ENCODE measurements at regions not wholly inside any gene's neighbourhood (a gene's known extent, or its start where the extent isn't known, plus 50 kb on each side); places are given as distances from the start of the nearest gene placed in this dataset.

- H3K4me3 Mint-ChIP-seq (ENCODE audit: unreplicated experiment) = no peak overlapping the region
- no peak for DNase-seq (ENCODE audit: low read depth)
These were observed 247.6 kb upstream of the TNP1 start for GRCh38 chr2:217107480-217107879.

GRCh38 chr2:217106650-217107014, 246.8 kb upstream of the TNP1 start:
- Mint-ChIP-seq H3K9me3 (ENCODE audit: unreplicated experiment) (no peaks in the 10 kb centered on the region), H3K27me3 (ENCODE audit: low read depth, unreplicated experiment) (no peaks in the 10 kb centered on the region), H3K36me3 (ENCODE audit: low read depth, unreplicated experiment) (no peaks in the 10 kb centered on the region), H3K4me1 (ENCODE audit: low read depth, unreplicated experiment) (peaks cover 51% of the 10 kb centered on the region), H3K4me3 (ENCODE audit: unreplicated experiment) (no peak overlapping the region), H3K27ac (ENCODE audit: unreplicated experiment) (peak overlapping the region; percentile 100)
- H4K20me1 ChIP-seq (ENCODE audit: insufficient read depth, low read length) = no peaks in the 10 kb centered on the region
- peak overlapping the region; percentile 64 for H3K9ac ChIP-seq (ENCODE audit: low read length)
- no peaks in the 10 kb centered on the region for H3K36me3 ChIP-seq (ENCODE audit: insufficient read depth, low read length)
- no peaks in the 10 kb centered on the region for H3K27me3 ChIP-seq (ENCODE audit: insufficient read depth, low read length)
- FAIRE-seq (no peak), DNase-seq (ENCODE audit: low read depth) (peak; percentile 49)
- TF ChIP-seq EZH2 (IDR thresholded peaks at IDR 0.05; ENCODE audit: insufficient read depth, low read length) (no peak), CTCF (IDR thresholded peaks at IDR 0.05; ENCODE audit: insufficient read depth, low read depth, low read length) (peak; percentile 77)
- H3K4me1 ChIP-seq (ENCODE audit: insufficient read depth, low read length) = peaks cover 46% of the 10 kb centered on the region
- no peaks in the 10 kb centered on the region for H3K9me3 ChIP-seq (ENCODE audit: insufficient read depth, low read depth, low read length)
- H2AFZ ChIP-seq (ENCODE audit: low read depth, low read length) = no peak overlapping the region
- no peak overlapping the region for H3K4me3 ChIP-seq (ENCODE audit: insufficient read depth, low read depth, low read length)
- H3K79me2 ChIP-seq (ENCODE audit: insufficient read depth, low read length) = no peaks in the 10 kb centered on the region
- peak overlapping the region; percentile 89 for H3K27ac ChIP-seq (ENCODE audit: low read depth, low read length)
- peak overlapping the region; percentile 58 for H3K4me2 ChIP-seq (ENCODE audit: low read length)

More at GRCh38 chr2:217107480-217107879, 247.6 kb upstream of the TNP1 start:
- Histone ChIP-seq H3K27me3 (ENCODE audit: insufficient read depth, low read length) (no peaks in the 10 kb centered on the region), H4K20me1 (ENCODE audit: insufficient read depth, low read length) (no peaks in the 10 kb centered on the region), H3K79me2 (ENCODE audit: insufficient read depth, low read length) (no peaks in the 10 kb centered on the region), H3K27ac (ENCODE audit: low read depth, low read length) (no peak overlapping the region), H3K4me3 (ENCODE audit: insufficient read depth, low read depth, low read length) (no peak overlapping the region), H3K9ac (ENCODE audit: low read length) (no peak overlapping the region), H3K4me2 (ENCODE audit: low read length) (no peak overlapping the region), H2AFZ (ENCODE audit: low read depth, low read length) (no peak overlapping the region), H3K36me3 (ENCODE audit: insufficient read depth, low read length) (no peaks in the 10 kb centered on the region), H3K4me1 (ENCODE audit: insufficient read depth, low read length) (peaks cover 46% of the 10 kb centered on the region), H3K9me3 (ENCODE audit: insufficient read depth, low read depth, low read length) (no peaks in the 10 kb centered on the region)
- TF ChIP-seq CTCF (IDR thresholded peaks at IDR 0.05; ENCODE audit: insufficient read depth, low read depth, low read length) = no peak
- no peak for TF ChIP-seq EZH2 (IDR thresholded peaks at IDR 0.05; ENCODE audit: insufficient read depth, low read length)
- Mint-ChIP-seq H3K27me3 (ENCODE audit: low read depth, unreplicated experiment) (no peaks in the 10 kb centered on the region), H3K36me3 (ENCODE audit: low read depth, unreplicated experiment) (no peaks in the 10 kb centered on the region), H3K4me1 (ENCODE audit: low read depth, unreplicated experiment) (peaks cover 51% of the 10 kb centered on the region), H3K9me3 (ENCODE audit: unreplicated experiment) (no peaks in the 10 kb centered on the region), H3K27ac (ENCODE audit: unreplicated experiment) (no peak overlapping the region)
- no peak for FAIRE-seq

GRCh38 chr2:217105733-217106649, 246.1 kb upstream of the TNP1 start:
- Histone ChIP-seq H3K4me1 (ENCODE audit: insufficient read depth, low read length) (peaks cover 46% of the 10 kb centered on the region), H4K20me1 (ENCODE audit: insufficient read depth, low read length) (no peaks in the 10 kb centered on the region), H3K9ac (ENCODE audit: low read length) (peak overlapping the region; percentile 64), H3K79me2 (ENCODE audit: insufficient read depth, low read length) (no peaks in the 10 kb centered on the region), H3K27ac (ENCODE audit: low read depth, low read length) (peak overlapping the region; percentile 89), H3K36me3 (ENCODE audit: insufficient read depth, low read length) (no peaks in the 10 kb centered on the region), H3K27me3 (ENCODE audit: insufficient read depth, low read length) (no peaks in the 10 kb centered on the region), H3K9me3 (ENCODE audit: insufficient read depth, low read depth, low read length) (no peaks in the 10 kb centered on the region), H3K4me2 (ENCODE audit: low read length) (peak overlapping the region; percentile 58), H3K4me3 (ENCODE audit: insufficient read depth, low read depth, low read length) (no peak overlapping the region), H2AFZ (ENCODE audit: low read depth, low read length) (peak overlapping the region; percentile 4)
- Mint-ChIP-seq H3K9me3 (ENCODE audit: unreplicated experiment) (no peaks in the 10 kb centered on the region), H3K4me3 (ENCODE audit: unreplicated experiment) (peak overlapping the region; percentile 4), H3K27me3 (ENCODE audit: low read depth, unreplicated experiment) (no peaks in the 10 kb centered on the region), H3K4me1 (ENCODE audit: low read depth, unreplicated experiment) (peaks cover 51% of the 10 kb centered on the region), H3K27ac (ENCODE audit: unreplicated experiment) (peak overlapping the region; percentile 100), H3K36me3 (ENCODE audit: low read depth, unreplicated experiment) (no peaks in the 10 kb centered on the region)
- TF ChIP-seq EZH2 (IDR thresholded peaks at IDR 0.05; ENCODE audit: insufficient read depth, low read length) = no peak
- TF ChIP-seq CTCF (IDR thresholded peaks at IDR 0.05; ENCODE audit: insufficient read depth, low read depth, low read length) = no peak
- DNase-seq (ENCODE audit: low read depth) = peak; percentile 99
- peak; percentile 99 for FAIRE-seq
